Gastroesophageal sphincter (tissue), 4 donors: ENCODE measurements at regions not wholly inside any gene's neighbourhood (a gene's known extent, or its start where the extent isn't known, plus 50 kb on each side); places are given as distances from the start of the nearest gene placed in this dataset.

Experiments
- ATAC-seq: fragments of 150-250 bp; one replicate; pipeline ENCODE4 v1.9.1; 2016; ENCODE audit warnings: mild to moderate bottlenecking, moderate library complexity
- H3K27ac ChIP-seq, 4 donors: fragments of 200-600 bp; sonication (generic) in 3 of 4; 1 replicate in 3 of 4; 2 replicates in 1 of 4; pipeline ENCODE4 v1.5.1; 2016 to 2019
- H3K27me3 ChIP-seq: fragments of 200-600 bp; sonication (generic); one replicate; pipeline ENCODE4 v1.5.1; 2019
- H3K36me3 ChIP-seq, 2 donors: fragments of 200-600 bp; sonication (generic); one replicate each; pipeline ENCODE4 v1.5.1; 2019; ENCODE audit warnings: control low read depth in 1 of 2
- H3K4me1 ChIP-seq, 3 donors: fragments of 200-600 bp; sonication (generic); 1 replicate in 2 of 3; 2 replicates in 1 of 3; pipeline ENCODE4 v1.5.1; 2016 to 2019; ENCODE audit warnings: control low read depth in 2 of 3
- H3K4me3 ChIP-seq, 2 donors: fragments of 200-600 bp; sonication (generic); one replicate each; pipeline ENCODE4 v1.5.1; 2019; ENCODE audit warnings: mild to moderate bottlenecking in 1 of 2, moderate library complexity in 1 of 2
- H3K9me3 ChIP-seq, 3 donors: fragments of 200-600 bp; sonication (generic); one replicate each; pipeline ENCODE4 v1.5.1; 2017 to 2019; ENCODE audit warnings: control low read depth in 2 of 3
- CTCF ChIP-seq, 4 experiments: fragments of 200-600 bp in 2 of 4; fragments of 450-650 bp in 2 of 4; sonication (generic) in 1 of 4; IDR thresholded peaks; one replicate each; pipeline ENCODE4 v1.5.1; 2017 to 2019; ENCODE audit warnings: antibody characterized with exemption in 4 of 4, mild to moderate bottlenecking in 2 of 4, moderate library complexity in 2 of 4
- EP300 ChIP-seq: sonication (generic); formaldehyde crosslinking; IDR thresholded peaks from one replicate; pipeline ENCODE4 v1.6.1; 2017; ENCODE audit warnings: antibody characterized with exemption, mild to moderate bottlenecking
- POLR2A ChIP-seq, 2 donors: fragments of 450-650 bp; IDR thresholded peaks; one replicate each; pipeline ENCODE4 v1.6.1; 2017; ENCODE audit warnings: antibody characterized with exemption in 2 of 2, mild to moderate bottlenecking in 2 of 2, moderate library complexity in 1 of 2
- POLR2AphosphoS5 ChIP-seq: sonication (generic); formaldehyde crosslinking; IDR thresholded peaks from one replicate; pipeline ENCODE4 v1.6.1; 2017; ENCODE audit warnings: antibody characterized with exemption
- WGBS, 2 donors: methylation state at CpG; one replicate each; pipeline ENCODE4 v1.1.5; 2018; ENCODE audit warnings: low coverage in 1 of 2; 5-methylcytosine and 5-hydroxymethylcytosine counted together

DNA sequence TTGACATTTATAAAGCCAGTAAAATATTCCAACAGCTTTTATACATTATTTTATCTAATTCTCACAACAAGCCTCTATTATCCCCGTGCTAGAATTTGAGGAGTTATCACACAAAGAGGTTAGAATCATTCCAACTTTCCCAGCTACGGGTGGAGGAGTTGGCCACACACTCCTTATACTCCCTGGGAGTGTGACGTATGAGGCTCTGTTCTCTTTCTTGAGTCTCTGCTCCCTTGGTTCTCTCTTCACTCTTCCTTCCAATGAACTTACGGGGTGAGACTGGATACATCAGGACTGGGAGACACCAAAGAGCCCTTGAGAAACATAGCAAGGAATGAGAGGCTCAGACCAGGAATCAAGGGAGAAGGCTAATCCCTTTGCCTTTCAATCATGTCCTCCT lies 185.6 kb upstream of the TAB2 start:
- WGBS, 2 donors: 69 to 78% methylated on average over 3 to 4 of the region's 4 CpGs
- H3K36me3 ChIP-seq: no peaks in the 10 kb centered on the region
- no peak for ATAC-seq

GRCh38 chr6:149132336-149132735 lies 185.2 kb upstream of the TAB2 start:
- no peak for ATAC-seq
- no peak overlapping the region for H3K27ac ChIP-seq
- no peaks in the 10 kb centered on the region for H3K9me3 ChIP-seq
- no peak for TF ChIP-seq POLR2A (IDR thresholded peaks at IDR 0.05)
- TF ChIP-seq POLR2AphosphoS5: no peak
- no peak for TF ChIP-seq EP300
- TF ChIP-seq CTCF (IDR thresholded peaks at IDR 0.05): no peak
- H3K4me3 ChIP-seq: no peak overlapping the region
- no peaks in the 10 kb centered on the region for H3K27me3 ChIP-seq
- 100% methylated on average over 2 of the region's 3 CpGs; no CpG with 5 or more reads in 1 of the 2 donors for WGBS, 2 donors
- H3K4me1 ChIP-seq: no peaks in the 10 kb centered on the region
- H3K36me3 ChIP-seq: no peaks in the 10 kb centered on the region

More for the DNA sequence above, 185.6 kb upstream of the TAB2 start:
- Histone ChIP-seq H3K27me3 (no peaks in the 10 kb centered on the region), H3K27ac (no peak overlapping the region), H3K9me3 (no peaks in the 10 kb centered on the region), H3K4me3 (no peak overlapping the region), H3K4me1 (no peaks in the 10 kb centered on the region)
- TF ChIP-seq POLR2AphosphoS5: no peak
- no peak for TF ChIP-seq POLR2A (IDR thresholded peaks at IDR 0.05)
- TF ChIP-seq EP300: no peak
- TF ChIP-seq CTCF (IDR thresholded peaks at IDR 0.05): no peak

- no peak for ATAC-seq
- no peaks in the 10 kb centered on the region for H3K36me3 ChIP-seq
- H3K4me1 ChIP-seq: no peaks in the 10 kb centered on the region
- TF ChIP-seq POLR2AphosphoS5 (no peak), POLR2A (IDR thresholded peaks at IDR 0.05) (no peak), EP300 (no peak), CTCF (IDR thresholded peaks at IDR 0.05) (no peak)
- no peaks in the 10 kb centered on the region for H3K27me3 ChIP-seq
- H3K9me3 ChIP-seq: no peaks in the 10 kb centered on the region
- H3K27ac ChIP-seq: no peak overlapping the region
- no peak overlapping the region for H3K4me3 ChIP-seq
- WGBS, 2 donors: 55% methylated on average over 3 to 4 of the region's 4 CpGs
These were observed 183.0 kb upstream of the TAB2 start for GRCh38 chr6:149134511-149134933.

DNA sequence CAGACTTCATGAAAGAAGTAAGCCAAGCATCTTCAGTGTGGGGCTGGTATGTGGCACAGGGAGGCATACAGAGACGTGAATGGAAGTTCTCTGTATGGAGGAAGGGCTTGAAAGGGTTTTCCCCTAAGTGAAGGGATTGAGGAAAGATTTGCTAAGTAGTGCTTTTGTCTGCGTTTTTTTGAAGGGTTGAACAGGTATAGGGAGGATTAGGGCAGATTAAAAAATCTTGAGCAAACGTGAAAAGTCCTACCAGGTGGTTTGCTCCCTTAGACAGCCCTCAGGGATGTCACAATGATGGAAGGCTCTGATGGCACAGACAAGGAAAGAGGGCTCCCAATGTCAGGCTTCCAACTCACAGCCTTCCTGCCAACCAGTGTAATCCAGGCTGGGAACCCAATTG lies 181.7 kb upstream of the TAB2 start:
- Histone ChIP-seq H3K27me3 (no peaks in the 10 kb centered on the region), H3K4me3 (no peak overlapping the region), H3K36me3 (no peaks in the 10 kb centered on the region), H3K27ac (no peak overlapping the region), H3K9me3 (no peaks in the 10 kb centered on the region), H3K4me1 (no peaks in the 10 kb centered on the region)
- no peak for ATAC-seq
- TF ChIP-seq POLR2A (IDR thresholded peaks at IDR 0.05): no peak
- TF ChIP-seq EP300: no peak
- no peak for TF ChIP-seq CTCF (IDR thresholded peaks at IDR 0.05)
- no peak for TF ChIP-seq POLR2AphosphoS5
- 59% methylated on average over 3 of the region's 3 CpGs; no CpG with 5 or more reads in 1 of the 2 donors for WGBS, 2 donors

DNA sequence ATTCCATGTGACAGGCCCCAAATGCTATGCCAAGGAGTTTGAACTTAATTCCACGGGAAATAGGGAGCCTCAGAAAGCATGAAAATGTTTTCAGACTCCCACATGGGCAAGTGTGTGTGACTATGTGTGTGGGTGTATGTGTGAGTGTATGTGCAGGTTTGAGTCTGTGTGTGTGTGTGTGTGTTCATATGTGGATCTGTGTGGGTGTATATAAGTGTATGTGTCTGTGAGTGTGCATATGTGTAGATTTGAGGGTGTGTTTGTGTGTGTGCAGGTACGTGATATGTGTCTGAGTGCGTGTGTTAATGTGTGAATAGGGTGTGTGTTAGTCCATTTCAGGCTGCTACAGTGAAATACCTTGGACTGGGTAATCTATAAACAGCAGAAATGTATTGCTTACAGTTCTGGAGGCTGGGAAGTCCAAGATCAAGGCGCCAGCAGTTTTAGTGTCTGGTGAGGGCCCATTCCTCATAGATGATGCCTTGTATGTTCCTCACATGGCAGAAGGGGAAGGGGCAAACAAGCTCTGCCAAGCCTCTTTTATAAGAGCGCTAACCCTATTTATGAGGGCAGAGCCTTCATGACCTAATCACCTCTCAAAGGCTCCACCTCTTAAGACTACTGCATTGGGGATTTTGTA lies 181.1 kb upstream of the TAB2 start:
- ATAC-seq: no peak
- no peak for TF ChIP-seq EP300
- Histone ChIP-seq H3K4me1 (no peaks in the 10 kb centered on the region), H3K4me3 (no peak overlapping the region), H3K9me3 (no peaks in the 10 kb centered on the region), H3K36me3 (no peaks in the 10 kb centered on the region), H3K27ac (no peak overlapping the region), H3K27me3 (no peaks in the 10 kb centered on the region)
- WGBS, 2 donors: 90 to 100% methylated on average over 3 to 4 of the region's 5 CpGs
